ENCODE measurements at regions not wholly inside any gene's neighbourhood (a gene's known extent, or its start where the extent isn't known, plus 50 kb on each side); places are given as distances from the start of the nearest gene placed in this dataset.
"Not testable (repeated sequence)": the region's sequence is repeated elsewhere in the genome, so short reads cannot be mapped to it uniquely, and the experiment has no call there.

DNA sequence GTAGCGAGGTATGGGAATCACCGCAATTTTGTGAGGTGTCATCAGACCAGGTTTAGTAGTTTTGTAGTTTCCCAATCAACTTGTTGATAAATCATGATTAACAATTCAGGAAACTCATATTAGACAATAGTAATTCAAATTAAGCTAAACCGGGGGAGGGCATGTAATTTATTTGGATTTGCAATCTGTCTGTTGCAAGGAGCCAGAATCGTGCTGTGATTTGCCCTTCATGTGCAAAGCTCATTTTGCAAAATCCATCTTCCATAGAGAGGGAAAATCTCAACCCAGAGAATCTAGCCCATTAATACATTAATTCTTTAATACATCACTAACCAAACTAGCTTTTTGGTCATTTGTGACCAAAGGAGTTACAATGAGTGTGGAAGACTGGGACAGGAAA, 164.7 kb upstream of the TRPM3 start:
- Histone ChIP-seq H2AFZ (ENCODE audit: low read depth, low read length) (no peak overlapping the region), H3K27ac (ENCODE audit: low read length) (no peak overlapping the region), H3K36me3 (replicated peaks; ENCODE audit: low read depth, low read length) (no peaks in the 10 kb centered on the region), H3K9ac (ENCODE audit: low read length) (no peak overlapping the region), H3K4me2 (ENCODE audit: low read length) (no peak overlapping the region), H4K20me1 (ENCODE audit: insufficient read depth, low read length) (no peaks in the 10 kb centered on the region), H3K4me1 (ENCODE audit: low read length) (no peaks in the 10 kb centered on the region), H3K4me3 (ENCODE audit: low read length) (no peak overlapping the region), H3K27me3 (ENCODE audit: low read depth, low read length) (no peaks in the 10 kb centered on the region; the same call in 1 of the 2 replicates), H3K9me3 (ENCODE audit: insufficient read depth, low read length) (no peaks in the 10 kb centered on the region), H3K79me2 (ENCODE audit: low read length) (no peaks in the 10 kb centered on the region)
- TF ChIP-seq, protein P1, sequence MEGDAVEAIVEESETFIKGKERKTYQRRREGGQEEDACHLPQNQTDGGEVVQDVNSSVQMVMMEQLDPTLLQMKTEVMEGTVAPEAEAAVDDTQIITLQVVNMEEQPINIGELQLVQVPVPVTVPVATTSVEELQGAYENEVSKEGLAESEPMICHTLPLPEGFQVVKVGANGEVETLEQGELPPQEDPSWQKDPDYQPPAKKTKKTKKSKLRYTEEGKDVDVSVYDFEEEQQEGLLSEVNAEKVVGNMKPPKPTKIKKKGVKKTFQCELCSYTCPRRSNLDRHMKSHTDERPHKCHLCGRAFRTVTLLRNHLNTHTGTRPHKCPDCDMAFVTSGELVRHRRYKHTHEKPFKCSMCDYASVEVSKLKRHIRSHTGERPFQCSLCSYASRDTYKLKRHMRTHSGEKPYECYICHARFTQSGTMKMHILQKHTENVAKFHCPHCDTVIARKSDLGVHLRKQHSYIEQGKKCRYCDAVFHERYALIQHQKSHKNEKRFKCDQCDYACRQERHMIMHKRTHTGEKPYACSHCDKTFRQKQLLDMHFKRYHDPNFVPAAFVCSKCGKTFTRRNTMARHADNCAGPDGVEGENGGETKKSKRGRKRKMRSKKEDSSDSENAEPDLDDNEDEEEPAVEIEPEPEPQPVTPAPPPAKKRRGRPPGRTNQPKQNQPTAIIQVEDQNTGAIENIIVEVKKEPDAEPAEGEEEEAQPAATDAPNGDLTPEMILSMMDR (IDR thresholded peaks at IDR 0.05; ENCODE audit: low read depth, low read length) = no peak
- TF ChIP-seq EZH2phosphoT487 (IDR thresholded peaks at IDR 0.05; ENCODE audit: low read depth) = no peak

DNA sequence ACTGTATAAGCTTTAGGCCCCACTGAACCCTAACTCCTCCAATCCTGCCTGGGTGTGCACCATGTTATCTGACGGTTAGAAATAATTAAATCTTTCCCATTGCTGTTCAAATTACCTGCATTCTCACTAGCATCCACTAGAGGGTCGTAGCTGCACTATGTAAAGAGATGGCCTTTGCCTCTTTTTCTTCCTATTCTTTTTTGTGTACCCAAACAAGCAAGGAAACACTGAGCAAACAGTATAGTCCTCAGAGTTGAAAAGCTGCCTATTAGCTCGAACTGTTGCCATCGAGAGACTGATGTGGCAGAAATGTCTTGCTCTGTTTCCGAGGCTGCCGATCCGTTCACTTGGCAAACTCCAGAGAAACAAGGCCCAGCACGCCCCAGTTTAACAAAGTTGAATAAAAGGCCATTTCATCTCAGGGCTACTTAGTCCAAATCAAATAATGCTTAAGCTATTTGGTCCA, 163.8 kb upstream of the TRPM3 start:
- no peaks in the 10 kb centered on the region for H3K79me2 ChIP-seq (ENCODE audit: low read length)
- no peak overlapping the region for H3K27ac ChIP-seq (ENCODE audit: low read length)
- H3K9me3 ChIP-seq (ENCODE audit: insufficient read depth, low read length) = no peaks in the 10 kb centered on the region
- no peaks in the 10 kb centered on the region for H3K36me3 ChIP-seq (replicated peaks; ENCODE audit: low read depth, low read length)
- H2AFZ ChIP-seq (ENCODE audit: low read depth, low read length) = no peak overlapping the region
- H3K9ac ChIP-seq (ENCODE audit: low read length) = no peak overlapping the region
- TF ChIP-seq, protein P1 (IDR thresholded peaks at IDR 0.05; ENCODE audit: low read depth, low read length) = peak; percentile 81
- no peak for TF ChIP-seq EZH2phosphoT487 (IDR thresholded peaks at IDR 0.05; ENCODE audit: low read depth)
- H4K20me1 ChIP-seq (ENCODE audit: insufficient read depth, low read length) = no peaks in the 10 kb centered on the region
- no peaks in the 10 kb centered on the region for H3K4me1 ChIP-seq (ENCODE audit: low read length)
- H3K27me3 ChIP-seq (ENCODE audit: low read depth, low read length) = no peaks in the 10 kb centered on the region; the same call in 1 of the 2 replicates
- no peak overlapping the region for H3K4me2 ChIP-seq (ENCODE audit: low read length)
- H3K4me3 ChIP-seq (ENCODE audit: low read length) = no peak overlapping the region

DNA sequence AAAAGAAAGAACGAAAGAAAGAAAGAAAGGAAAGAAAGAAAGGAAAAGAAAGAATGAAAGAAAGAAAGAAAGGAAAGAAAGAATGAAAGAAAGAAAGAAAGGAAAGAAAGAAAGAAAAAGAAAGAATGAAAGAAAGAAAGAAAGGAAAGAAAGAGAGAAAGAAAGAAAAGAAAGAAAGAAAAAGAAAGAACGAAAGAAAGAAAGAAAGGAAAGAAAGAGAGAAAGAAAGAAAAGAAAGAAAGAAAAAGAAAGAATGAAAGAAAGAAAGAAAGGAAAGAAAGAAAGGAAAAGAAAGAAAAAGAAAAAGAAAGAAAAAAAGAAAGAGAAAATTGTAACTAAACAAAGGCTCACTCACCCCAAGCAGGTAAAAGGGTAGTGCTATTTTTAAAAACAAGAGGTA, 160.7 kb upstream of the TRPM3 start:
- not testable (repeated sequence) for H3K4me1 ChIP-seq (ENCODE audit: low read length); H2AFZ ChIP-seq (ENCODE audit: low read depth, low read length); H3K27me3 ChIP-seq (ENCODE audit: low read depth, low read length)

DNA sequence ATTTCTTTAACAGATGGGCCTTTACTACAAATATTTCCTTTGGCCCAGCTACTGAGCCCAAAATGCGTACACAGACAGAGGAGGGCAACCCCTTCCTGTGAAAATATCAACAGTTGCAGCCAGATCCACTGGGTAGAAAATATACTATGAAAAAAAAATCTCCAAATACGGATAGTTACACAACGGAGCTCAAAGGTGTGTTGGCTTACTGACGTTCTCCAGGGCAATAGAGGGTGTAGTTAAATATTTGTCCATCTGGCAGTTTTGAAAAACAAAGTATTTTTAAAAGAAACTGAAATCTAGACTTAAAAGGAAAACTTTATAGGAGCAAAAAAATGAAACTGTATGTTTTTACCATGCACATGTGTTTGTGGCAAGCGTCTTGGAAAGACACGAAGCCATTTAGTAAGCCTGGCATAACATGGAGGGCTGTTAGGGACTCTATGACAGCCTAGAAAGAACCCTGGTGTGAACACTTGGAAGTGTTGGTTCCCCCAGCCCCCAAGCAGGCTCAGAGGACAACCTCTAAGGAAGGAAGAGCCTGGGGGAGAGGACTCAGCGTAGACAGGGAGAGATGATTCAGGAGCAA, 157.8 kb upstream of the TRPM3 start:
- TF ChIP-seq EZH2phosphoT487 (IDR thresholded peaks at IDR 0.05; ENCODE audit: low read depth) = no peak
- TF ChIP-seq, protein P1 (IDR thresholded peaks at IDR 0.05; ENCODE audit: low read depth, low read length) = no peak
- no peaks in the 10 kb centered on the region for H3K4me1 ChIP-seq (ENCODE audit: low read length)
- no peaks in the 10 kb centered on the region for H3K79me2 ChIP-seq (ENCODE audit: low read length)
- no peak overlapping the region for H3K4me2 ChIP-seq (ENCODE audit: low read length)
- no peak overlapping the region for H2AFZ ChIP-seq (ENCODE audit: low read depth, low read length)
- H3K27ac ChIP-seq (ENCODE audit: low read length) = no peak overlapping the region
- no peak overlapping the region for H3K4me3 ChIP-seq (ENCODE audit: low read length)
- H3K36me3 ChIP-seq (replicated peaks; ENCODE audit: low read depth, low read length) = no peaks in the 10 kb centered on the region
- H4K20me1 ChIP-seq (ENCODE audit: insufficient read depth, low read length) = no peaks in the 10 kb centered on the region
- H3K9ac ChIP-seq (ENCODE audit: low read length) = no peak overlapping the region
- no peaks in the 10 kb centered on the region; the same call in 1 of the 2 replicates for H3K27me3 ChIP-seq (ENCODE audit: low read depth, low read length)
- no peaks in the 10 kb centered on the region for H3K9me3 ChIP-seq (ENCODE audit: insufficient read depth, low read length)

More for the DNA sequence above, 160.7 kb upstream of the TRPM3 start:
- not testable (repeated sequence) for H3K79me2 ChIP-seq (ENCODE audit: low read length); H3K4me3 ChIP-seq (ENCODE audit: low read length); H3K36me3 ChIP-seq (replicated peaks; ENCODE audit: low read depth, low read length); H4K20me1 ChIP-seq (ENCODE audit: insufficient read depth, low read length); H3K9me3 ChIP-seq (ENCODE audit: insufficient read depth, low read length); H3K9ac ChIP-seq (ENCODE audit: low read length); H3K27ac ChIP-seq (ENCODE audit: low read length); H3K4me2 ChIP-seq (ENCODE audit: low read length)

Data from OCI-LY3 (cell line).